OCI-LY7 (cell line): ENCODE measurements at regions not wholly inside any gene's neighbourhood (a gene's known extent, or its start where the extent isn't known, plus 50 kb on each side); places are given as distances from the start of the nearest gene placed in this dataset.

Source experiments
- EZH2phosphoT487 ChIP-seq: fragments of 200-600 bp; sonication (generic); IDR thresholded peaks from 2 replicates; pipeline ENCODE4 v1.6.1; 2018; ENCODE audit warnings: low read depth, borderline replicate concordance, mild to moderate bottlenecking, mixed run types, antibody characterized with exemption, low read length, moderate library complexity, mixed read lengths
- TF ChIP-seq, protein P1 (sequence below): fragments of 200-600 bp; sonication (generic); conservative IDR thresholded peaks from 2 replicates; pipeline ENCODE4 v1.5.1; 2014; ENCODE audit warnings: mild to moderate bottlenecking, antibody characterized with exemption, low read length, moderate library complexity, mixed read lengths

DNA sequence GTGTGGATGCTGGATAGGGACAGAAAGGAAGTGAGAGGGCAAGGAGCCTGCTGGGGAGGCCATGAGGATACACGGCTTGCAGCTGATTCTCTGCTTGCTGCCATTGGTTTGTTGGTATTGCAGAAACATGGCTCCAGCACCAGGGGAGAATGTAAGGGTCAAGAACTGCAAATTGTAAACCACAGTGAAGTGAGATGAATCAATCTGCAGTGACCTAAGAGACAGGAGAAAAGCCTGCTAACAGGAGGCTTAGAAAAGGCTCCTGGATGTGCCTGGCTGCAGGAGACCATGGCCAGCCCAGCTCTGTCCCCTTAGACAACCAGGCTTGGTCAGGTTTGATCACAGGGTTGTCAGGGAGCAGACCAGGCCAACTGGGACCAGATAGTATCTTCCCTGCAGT is 233.7 kb upstream of the CADM1 start:
- TF ChIP-seq, protein P1, sequence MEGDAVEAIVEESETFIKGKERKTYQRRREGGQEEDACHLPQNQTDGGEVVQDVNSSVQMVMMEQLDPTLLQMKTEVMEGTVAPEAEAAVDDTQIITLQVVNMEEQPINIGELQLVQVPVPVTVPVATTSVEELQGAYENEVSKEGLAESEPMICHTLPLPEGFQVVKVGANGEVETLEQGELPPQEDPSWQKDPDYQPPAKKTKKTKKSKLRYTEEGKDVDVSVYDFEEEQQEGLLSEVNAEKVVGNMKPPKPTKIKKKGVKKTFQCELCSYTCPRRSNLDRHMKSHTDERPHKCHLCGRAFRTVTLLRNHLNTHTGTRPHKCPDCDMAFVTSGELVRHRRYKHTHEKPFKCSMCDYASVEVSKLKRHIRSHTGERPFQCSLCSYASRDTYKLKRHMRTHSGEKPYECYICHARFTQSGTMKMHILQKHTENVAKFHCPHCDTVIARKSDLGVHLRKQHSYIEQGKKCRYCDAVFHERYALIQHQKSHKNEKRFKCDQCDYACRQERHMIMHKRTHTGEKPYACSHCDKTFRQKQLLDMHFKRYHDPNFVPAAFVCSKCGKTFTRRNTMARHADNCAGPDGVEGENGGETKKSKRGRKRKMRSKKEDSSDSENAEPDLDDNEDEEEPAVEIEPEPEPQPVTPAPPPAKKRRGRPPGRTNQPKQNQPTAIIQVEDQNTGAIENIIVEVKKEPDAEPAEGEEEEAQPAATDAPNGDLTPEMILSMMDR, result no peak
- TF ChIP-seq EZH2phosphoT487, result no peak
